Hepatocyte (in vitro differentiated cells): ENCODE measurements at regions not wholly inside any gene's neighbourhood (a gene's known extent, or its start where the extent isn't known, plus 50 kb on each side); places are given as distances from the start of the nearest gene placed in this dataset.
"Not testable (repeated sequence)": the region's sequence is repeated elsewhere in the genome, so short reads cannot be mapped to it uniquely, and the experiment has no call there.

Source experiments
- DNase-seq: peaks from one replicate; pipeline ENCODE4 v3.0.0-alpha.2; 2016; ENCODE audit warnings: low spot score
- H2AFZ ChIP-seq: fragments of 200-600 bp; sonication (generic); 2 replicates; pipeline ENCODE4 v1.6.0; 2016; ENCODE audit warnings: antibody characterized with exemption, mild to moderate bottlenecking
- H3K27ac ChIP-seq: fragments of 200-600 bp; sonication (generic); 2 replicates; pipeline ENCODE4 v1.5.1; 2016; ENCODE audit warnings: mild to moderate bottlenecking
- H3K27me3 ChIP-seq: fragments of 200-600 bp; sonication (generic); 2 replicates; pipeline ENCODE4 v1.6.1; 2016
- H3K36me3 ChIP-seq: fragments of 200-600 bp; sonication (generic); replicated peaks from 2 replicates; pipeline ENCODE4 v1.5.1; 2016; ENCODE audit warnings: low read depth; ENCODE audit not compliant: insufficient read depth
- H3K4me1 ChIP-seq: fragments of 200-600 bp; sonication (generic); 2 replicates; pipeline ENCODE4 v1.5.1; 2016; ENCODE audit warnings: mild to moderate bottlenecking, moderate library complexity; ENCODE audit not compliant: insufficient read depth
- H3K4me2 ChIP-seq: fragments of 200-600 bp; sonication (generic); 2 replicates; pipeline ENCODE4 v1.6.0; 2016
- H3K4me3 ChIP-seq: fragments of 200-600 bp; sonication (generic); 2 replicates; pipeline ENCODE4 v1.5.1; 2016; ENCODE audit warnings: mild to moderate bottlenecking
- H3K79me2 ChIP-seq: fragments of 200-600 bp; sonication (generic); 2 replicates; pipeline ENCODE4 v1.6.0; 2017; ENCODE audit warnings: mild to moderate bottlenecking
- H3K9me2 ChIP-seq: fragments of 200-600 bp; sonication (generic); replicated peaks from 2 replicates; pipeline ENCODE4 v1.6.0; 2017; ENCODE audit warnings: mild to moderate bottlenecking; ENCODE audit not compliant: insufficient read depth
- H3K9me3 ChIP-seq: fragments of 200-600 bp; sonication (generic); 2 replicates; pipeline ENCODE4 v1.5.1; 2016; ENCODE audit warnings: low read depth, mild to moderate bottlenecking
- H4K20me1 ChIP-seq: fragments of 200-600 bp; sonication (generic); 2 replicates; pipeline ENCODE4 v1.6.0; 2016; ENCODE audit warnings: mild to moderate bottlenecking; ENCODE audit not compliant: insufficient read depth, poor library complexity, severe bottlenecking
- WGBS: methylation state at CpG from one replicate; pipeline ENCODE4 v1.1.6; 2016; ENCODE audit warnings: low lambda C conversion rate; ENCODE audit errors: missing lambda C conversion rate; 5-methylcytosine and 5-hydroxymethylcytosine counted together

- not testable (repeated sequence) for H3K27me3 ChIP-seq, DNase-seq, H3K9me2 ChIP-seq, H2AFZ ChIP-seq, H3K4me1 ChIP-seq, H3K36me3 ChIP-seq, H4K20me1 ChIP-seq, H3K27ac ChIP-seq, H3K4me2 ChIP-seq, H3K9me3 ChIP-seq, H3K4me3 ChIP-seq, H3K79me2 ChIP-seq
- no CpG with 5 or more reads among the region's 4 CpGs for WGBS
Observed at GRCh38 chr1:149220463-149221074, 117.2 kb upstream of the NBPF9 start.

- H3K36me3 ChIP-seq, H4K20me1 ChIP-seq, H3K9me2 ChIP-seq, H2AFZ ChIP-seq, H3K4me2 ChIP-seq, H3K27ac ChIP-seq, H3K9me3 ChIP-seq, H3K4me3 ChIP-seq, DNase-seq, H3K4me1 ChIP-seq, H3K27me3 ChIP-seq, H3K79me2 ChIP-seq: not testable (repeated sequence)
- WGBS = 53% methylated on average over 3 of the region's 7 CpGs
Observed at GRCh38 chr1:149227933-149228665, 124.7 kb upstream of the NBPF9 start.

GRCh38 chr1:149228672-149229585 lies 125.6 kb upstream of the NBPF9 start:
- not testable (repeated sequence) for H3K79me2 ChIP-seq, H3K9me2 ChIP-seq, H3K4me2 ChIP-seq, H3K9me3 ChIP-seq, H4K20me1 ChIP-seq, H2AFZ ChIP-seq, H3K36me3 ChIP-seq, DNase-seq, H3K4me3 ChIP-seq, H3K27me3 ChIP-seq, H3K4me1 ChIP-seq
- H3K27ac ChIP-seq = peak overlapping the region; percentile 67
- no CpG with 5 or more reads among the region's 9 CpGs for WGBS

- not testable (repeated sequence) for H3K4me3 ChIP-seq, H4K20me1 ChIP-seq, H3K9me3 ChIP-seq, H3K27ac ChIP-seq, H3K9me2 ChIP-seq, H3K27me3 ChIP-seq, DNase-seq, H3K36me3 ChIP-seq, H3K4me1 ChIP-seq, H2AFZ ChIP-seq, H3K4me2 ChIP-seq, H3K79me2 ChIP-seq
- 62% methylated on average over 3 of the region's 5 CpGs for WGBS
Observed at GRCh38 chr1:149229813-149230212, 126.5 kb upstream of the NBPF9 start.

- H3K27me3 ChIP-seq, H3K9me3 ChIP-seq, H3K4me3 ChIP-seq, H3K4me2 ChIP-seq, H3K79me2 ChIP-seq, H3K4me1 ChIP-seq, H2AFZ ChIP-seq, DNase-seq, H4K20me1 ChIP-seq, H3K9me2 ChIP-seq, H3K27ac ChIP-seq, H3K36me3 ChIP-seq: not testable (repeated sequence)
- no CpG with 5 or more reads among the region's 5 CpGs for WGBS
Observed at GRCh38 chr1:149234926-149235914, 131.9 kb upstream of the NBPF9 start.

- DNase-seq, H3K4me3 ChIP-seq, H3K27ac ChIP-seq, H3K4me1 ChIP-seq, H3K9me3 ChIP-seq, H3K27me3 ChIP-seq, H2AFZ ChIP-seq, H3K36me3 ChIP-seq, H4K20me1 ChIP-seq, H3K4me2 ChIP-seq, H3K79me2 ChIP-seq, H3K9me2 ChIP-seq: not testable (repeated sequence)
- 95% methylated on average over 2 of the region's 4 CpGs for WGBS
Observed at GRCh38 chr1:149237515-149237914, 134.2 kb upstream of the NBPF9 start.

GRCh38 chr1:149239897-149240508 lies 136.7 kb upstream of the NBPF9 start:
- H3K79me2 ChIP-seq, H3K36me3 ChIP-seq, H4K20me1 ChIP-seq, DNase-seq, H3K27me3 ChIP-seq, H3K4me1 ChIP-seq, H3K9me2 ChIP-seq, H3K9me3 ChIP-seq, H2AFZ ChIP-seq, H3K27ac ChIP-seq, H3K4me2 ChIP-seq, H3K4me3 ChIP-seq: not testable (repeated sequence)
- no CpG with 5 or more reads among the region's 15 CpGs for WGBS

- not testable (repeated sequence) for H3K9me2 ChIP-seq, H3K4me1 ChIP-seq, DNase-seq, H3K4me2 ChIP-seq, H3K9me3 ChIP-seq, H3K36me3 ChIP-seq, H2AFZ ChIP-seq, H4K20me1 ChIP-seq, H3K4me3 ChIP-seq, H3K79me2 ChIP-seq, H3K27me3 ChIP-seq, H3K27ac ChIP-seq
- WGBS = 61% methylated on average over 2 of the region's 14 CpGs
Observed at GRCh38 chr1:149240530-149240929, 137.2 kb upstream of the NBPF9 start.
